ENCODE measurements at regions not wholly inside any gene's neighbourhood (a gene's known extent, or its start where the extent isn't known, plus 50 kb on each side); places are given as distances from the start of the nearest gene placed in this dataset.
"Not testable (repeated sequence)": the region's sequence is repeated elsewhere in the genome, so short reads cannot be mapped to it uniquely, and the experiment has no call there.

DNA sequence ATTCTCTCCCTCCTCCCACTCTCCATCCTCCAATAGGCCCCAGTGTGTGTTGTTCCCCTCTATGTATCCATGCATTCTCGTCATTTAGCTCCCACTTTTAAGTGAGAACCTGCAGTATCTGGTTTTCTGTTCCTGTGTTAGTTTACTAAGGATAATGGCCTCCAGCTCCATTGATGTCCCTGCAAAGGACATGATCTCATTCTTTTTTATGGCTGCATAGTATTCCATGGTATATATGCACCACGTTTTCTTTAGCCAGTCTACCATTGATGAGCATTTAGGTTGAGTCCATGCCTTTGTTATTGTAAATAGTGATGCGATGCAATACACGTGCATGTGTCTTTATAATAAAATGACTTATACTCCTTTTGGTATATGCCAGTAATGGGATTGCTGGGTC is 100.3 kb upstream of the USP9X start:
- H3K4me1 ChIP-seq, result no peaks in the 10 kb centered on the region
- TF ChIP-seq CTCF (IDR thresholded peaks at IDR 0.05), result no peak
- no peaks in the 10 kb centered on the region for H3K9me3 ChIP-seq
- ATAC-seq, result no peak
- no peak for DNase-seq
- intact Hi-C loops (cut with DNase I), result no loop called here
- no peaks in the 10 kb centered on the region for H3K27me3 ChIP-seq
- H3K4me3 ChIP-seq, result no peak overlapping the region
- no peaks in the 10 kb centered on the region for H3K36me3 ChIP-seq
- no peak overlapping the region for H3K27ac ChIP-seq

GRCh38 chrX:40987413-40987812 is 97.8 kb upstream of the USP9X start:
- H3K27me3 ChIP-seq, result no peaks in the 10 kb centered on the region
- no peak overlapping the region for H3K4me3 ChIP-seq
- ATAC-seq (no peak), DNase-seq (no peak)
- intact Hi-C loops (cut with DNase I), result no loop called here
- H3K36me3 ChIP-seq, result no peaks in the 10 kb centered on the region
- no peaks in the 10 kb centered on the region for H3K4me1 ChIP-seq
- H3K9me3 ChIP-seq, result no peaks in the 10 kb centered on the region
- H3K27ac ChIP-seq, result no peak overlapping the region
- TF ChIP-seq CTCF (IDR thresholded peaks at IDR 0.05), result no peak

- intact Hi-C loops (cut with DNase I), result no loop called here
- Histone ChIP-seq H3K27me3 (no peaks in the 10 kb centered on the region), H3K4me1 (no peaks in the 10 kb centered on the region), H3K36me3 (no peaks in the 10 kb centered on the region), H3K4me3 (no peak overlapping the region), H3K27ac (no peak overlapping the region), H3K9me3 (no peaks in the 10 kb centered on the region)
- no peak for ATAC-seq
- no peak for DNase-seq
- no peak for TF ChIP-seq CTCF (IDR thresholded peaks at IDR 0.05)
Measured at GRCh38 chrX:40988100-40988499, 97.1 kb upstream of the USP9X start.

GRCh38 chrX:40993395-40993794 is 91.8 kb upstream of the USP9X start:
- DNase-seq; H3K27me3 ChIP-seq; H3K4me1 ChIP-seq; H3K27ac ChIP-seq; H3K9me3 ChIP-seq; ATAC-seq; intact Hi-C loops (cut with DNase I); H3K4me3 ChIP-seq; H3K36me3 ChIP-seq: not testable (repeated sequence)

- intact Hi-C loops (cut with DNase I), result no loop called here
- no peak for DNase-seq
- no peak for TF ChIP-seq CTCF (IDR thresholded peaks at IDR 0.05)
- Histone ChIP-seq H3K9me3 (no peaks in the 10 kb centered on the region), H3K4me1 (no peaks in the 10 kb centered on the region), H3K27me3 (no peaks in the 10 kb centered on the region), H3K36me3 (no peaks in the 10 kb centered on the region), H3K27ac (no peak overlapping the region), H3K4me3 (no peak overlapping the region)
- ATAC-seq, result peak; percentile 95
Measured at GRCh38 chrX:40996886-40997530, 88.2 kb upstream of the USP9X start.

DNA sequence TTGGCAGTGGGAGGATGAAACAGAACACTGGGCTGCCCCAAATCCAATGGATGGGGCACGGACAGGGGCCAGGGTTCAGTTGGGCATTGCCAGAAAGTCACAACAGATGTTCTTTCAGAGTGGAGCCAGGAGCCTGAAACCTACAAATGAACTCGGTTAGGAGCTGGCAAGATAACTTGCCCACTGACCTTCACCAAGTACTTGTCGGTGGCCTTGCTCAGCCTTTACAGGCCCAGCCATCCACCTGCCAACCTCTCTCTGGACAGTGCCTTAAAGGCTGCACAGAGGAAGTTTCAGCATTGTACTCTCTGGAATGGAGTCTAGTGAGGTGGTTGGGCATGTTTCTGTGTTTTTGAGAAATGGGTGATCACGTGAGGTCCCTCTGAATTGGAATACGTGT is 87.1 kb upstream of the USP9X start:
- Histone ChIP-seq H3K4me1 (no peaks in the 10 kb centered on the region), H3K27ac (no peak overlapping the region), H3K36me3 (no peaks in the 10 kb centered on the region), H3K9me3 (no peaks in the 10 kb centered on the region), H3K4me3 (no peak overlapping the region), H3K27me3 (no peaks in the 10 kb centered on the region)
- TF ChIP-seq CTCF (IDR thresholded peaks at IDR 0.05), result no peak
- DNase-seq, result no peak
- intact Hi-C loops (cut with DNase I), result no loop called here
- no peak for ATAC-seq

All from upper lobe of right lung (tissue), 1 donor.